ENCODE measurements at regions not wholly inside any gene's neighbourhood (a gene's known extent, or its start where the extent isn't known, plus 50 kb on each side); places are given as distances from the start of the nearest gene placed in this dataset.
"Not testable (repeated sequence)": the region's sequence is repeated elsewhere in the genome, so short reads cannot be mapped to it uniquely, and the experiment has no call there.

GRCh38 chr12:127822809-127823411, 444.1 kb upstream of the TMEM132C start:
- no peak for DNase-seq

GRCh38 chr12:127823801-127824200, 443.2 kb upstream of the TMEM132C start:
- no peak for DNase-seq

- no peak for DNase-seq
These were observed 437.5 kb upstream of the TMEM132C start for GRCh38 chr12:127829281-127830064.

GRCh38 chr12:127830065-127830460, 436.9 kb upstream of the TMEM132C start:
- DNase-seq: no peak

GRCh38 chr12:127830730-127831129, 436.2 kb upstream of the TMEM132C start:
- DNase-seq: no peak

DNA sequence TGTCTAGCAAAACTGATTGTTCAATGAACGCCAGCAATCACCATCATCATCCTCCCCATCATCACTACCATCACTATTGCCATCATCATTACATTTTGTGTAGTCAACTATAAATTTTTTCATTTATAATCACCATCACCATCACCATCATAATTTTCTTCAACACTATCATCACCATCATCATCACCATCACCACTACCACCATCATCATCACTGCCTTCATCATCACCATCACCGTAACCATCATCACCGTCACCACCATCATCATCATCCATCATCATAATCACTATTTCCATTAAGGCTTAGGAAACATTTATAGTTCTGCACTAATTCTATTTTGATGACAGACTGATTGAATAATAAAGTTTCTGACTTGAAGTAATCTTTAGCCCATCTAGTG, 434.8 kb upstream of the TMEM132C start:
- DNase-seq: no peak

- not testable (repeated sequence) for DNase-seq
These were observed 430.2 kb upstream of the TMEM132C start for GRCh38 chr12:127836802-127837201.

DNA sequence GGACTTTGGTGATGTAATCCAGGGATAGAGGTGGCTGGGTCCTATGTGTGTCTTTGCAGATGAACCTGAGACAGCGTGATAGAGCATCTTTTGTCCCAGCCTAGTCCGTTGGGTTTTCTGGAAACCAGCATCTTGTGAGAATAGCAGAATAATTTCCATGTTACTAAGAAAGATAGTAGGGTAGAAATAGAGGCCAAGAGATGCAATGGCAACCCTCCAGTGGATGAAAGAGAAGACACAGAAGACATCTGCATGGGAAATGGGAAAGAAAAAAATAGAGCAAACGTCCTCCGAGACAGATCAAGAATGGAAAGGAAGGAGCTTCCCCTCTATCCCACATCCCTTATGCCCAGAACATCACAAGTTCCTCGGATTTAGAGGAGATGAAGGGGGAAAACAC, 409.3 kb upstream of the TMEM132C start:
- DNase-seq: no peak

GRCh38 chr12:127860536-127860935, 406.4 kb upstream of the TMEM132C start:
- no peak for DNase-seq

DNA sequence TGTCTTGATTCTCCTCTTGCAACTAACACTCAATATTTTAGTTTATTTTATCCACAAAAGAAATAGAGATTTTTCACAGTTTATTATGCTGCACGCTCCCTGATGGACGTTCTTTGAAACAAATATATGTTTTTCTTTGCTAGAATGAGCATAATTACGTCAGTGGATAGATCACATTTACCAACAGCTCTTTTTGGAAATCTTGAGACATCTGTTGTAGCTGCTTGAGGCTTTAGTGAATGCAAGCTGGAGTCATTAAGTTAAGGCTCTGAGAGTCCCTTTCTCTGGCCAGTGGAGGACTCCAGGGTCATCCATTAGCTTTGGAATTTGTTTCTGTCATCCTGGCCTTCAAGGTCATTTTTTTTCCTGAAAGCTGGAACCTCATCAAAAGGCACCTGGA, 405.6 kb upstream of the TMEM132C start:
- DNase-seq: no peak

DNA sequence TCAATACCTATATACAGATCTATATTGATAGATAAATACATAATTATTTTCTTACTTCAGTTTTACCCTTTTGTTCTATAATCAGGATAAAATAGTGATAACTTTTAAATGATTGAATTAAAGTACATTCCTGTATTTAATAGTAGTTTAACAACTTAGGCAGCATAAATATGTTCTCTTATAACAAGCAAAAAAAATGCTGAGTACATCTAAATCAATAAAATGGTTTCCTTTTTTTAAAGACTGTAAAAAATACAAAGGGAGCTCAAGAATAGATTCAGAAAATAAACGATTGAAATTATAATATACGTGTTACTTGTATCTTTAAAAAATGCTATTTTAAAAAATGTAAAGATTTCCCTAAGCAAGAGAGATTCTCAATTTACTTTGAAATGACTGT, 393.7 kb upstream of the TMEM132C start:
- no peak for DNase-seq

- DNase-seq: no peak
These were observed 385.4 kb upstream of the TMEM132C start for GRCh38 chr12:127881371-127882140.

DNA sequence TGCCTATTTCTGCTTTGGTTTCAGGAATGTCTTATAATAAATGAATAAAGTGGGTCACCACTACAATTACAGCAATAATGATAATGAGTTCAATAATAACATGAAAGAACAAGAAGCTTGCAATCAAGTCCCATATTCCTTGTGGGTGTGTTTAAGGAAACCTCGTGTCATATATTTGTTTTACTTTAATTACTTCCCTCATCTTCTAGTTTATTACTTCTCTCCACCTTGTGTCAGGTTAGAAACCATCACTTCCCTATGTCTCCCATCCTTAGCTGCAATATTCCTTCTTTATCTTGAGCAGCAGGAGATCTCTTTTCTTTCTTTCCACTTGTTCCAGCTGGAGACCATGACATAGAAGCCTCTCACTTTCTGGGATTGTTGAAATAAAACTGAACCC, 384.0 kb upstream of the TMEM132C start:
- no peak for DNase-seq

DNA sequence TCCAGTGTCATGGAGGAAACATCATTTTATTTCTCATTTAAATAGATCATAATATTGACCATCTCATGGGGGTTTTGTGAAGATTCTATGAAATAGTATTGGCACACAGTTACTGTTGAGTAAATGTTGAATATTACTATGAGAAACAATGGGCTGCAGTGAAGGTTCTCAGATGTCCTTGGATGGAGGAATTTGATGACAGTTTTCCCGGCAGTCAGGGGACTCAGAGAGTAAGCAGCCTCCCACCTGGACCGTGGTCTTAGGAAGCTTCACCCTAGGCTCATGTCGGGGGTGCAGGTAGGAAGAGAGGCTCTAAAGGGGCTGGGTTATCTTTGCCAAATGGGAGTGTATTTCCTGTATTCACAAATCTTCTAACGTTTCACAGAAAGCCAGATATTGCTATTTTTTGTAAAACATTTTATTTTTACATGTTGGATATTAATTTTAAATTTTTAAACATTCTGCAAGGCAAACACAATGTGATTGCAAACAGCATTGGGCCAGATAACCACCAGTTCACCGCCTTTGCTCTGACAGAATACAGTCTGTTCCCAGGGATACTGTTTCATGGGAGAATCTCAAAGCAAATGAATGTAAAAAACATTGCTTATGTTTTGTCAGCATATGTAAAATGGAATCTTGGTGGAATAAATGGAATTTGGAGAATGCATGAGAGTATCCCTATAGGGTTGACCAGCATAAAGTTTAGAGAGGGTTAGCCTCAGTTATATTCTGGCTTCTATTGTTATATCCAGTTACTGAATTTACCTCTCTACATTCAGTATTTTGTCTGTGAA, 380.8 kb upstream of the TMEM132C start:
- no peak for DNase-seq

DNA sequence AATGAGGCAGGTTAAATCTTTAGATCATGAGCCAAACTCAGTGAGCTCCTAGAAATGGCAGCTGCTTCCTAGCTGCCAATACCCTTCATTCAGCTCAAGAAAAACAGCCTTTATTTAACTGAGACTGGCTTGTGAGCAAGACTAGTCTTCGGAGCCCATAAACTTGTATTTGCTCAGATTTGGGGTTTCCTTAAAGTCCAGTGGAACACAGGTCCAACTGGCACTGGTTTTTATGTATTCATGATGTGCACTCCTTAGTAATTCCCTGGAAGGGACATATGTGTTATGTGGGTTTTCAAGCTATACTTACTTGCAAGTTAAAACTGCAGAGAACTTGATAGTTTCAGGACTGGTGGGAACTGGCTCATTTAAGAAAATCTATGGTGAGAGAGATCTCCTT, 380.1 kb upstream of the TMEM132C start:
- DNase-seq: no peak

DNA sequence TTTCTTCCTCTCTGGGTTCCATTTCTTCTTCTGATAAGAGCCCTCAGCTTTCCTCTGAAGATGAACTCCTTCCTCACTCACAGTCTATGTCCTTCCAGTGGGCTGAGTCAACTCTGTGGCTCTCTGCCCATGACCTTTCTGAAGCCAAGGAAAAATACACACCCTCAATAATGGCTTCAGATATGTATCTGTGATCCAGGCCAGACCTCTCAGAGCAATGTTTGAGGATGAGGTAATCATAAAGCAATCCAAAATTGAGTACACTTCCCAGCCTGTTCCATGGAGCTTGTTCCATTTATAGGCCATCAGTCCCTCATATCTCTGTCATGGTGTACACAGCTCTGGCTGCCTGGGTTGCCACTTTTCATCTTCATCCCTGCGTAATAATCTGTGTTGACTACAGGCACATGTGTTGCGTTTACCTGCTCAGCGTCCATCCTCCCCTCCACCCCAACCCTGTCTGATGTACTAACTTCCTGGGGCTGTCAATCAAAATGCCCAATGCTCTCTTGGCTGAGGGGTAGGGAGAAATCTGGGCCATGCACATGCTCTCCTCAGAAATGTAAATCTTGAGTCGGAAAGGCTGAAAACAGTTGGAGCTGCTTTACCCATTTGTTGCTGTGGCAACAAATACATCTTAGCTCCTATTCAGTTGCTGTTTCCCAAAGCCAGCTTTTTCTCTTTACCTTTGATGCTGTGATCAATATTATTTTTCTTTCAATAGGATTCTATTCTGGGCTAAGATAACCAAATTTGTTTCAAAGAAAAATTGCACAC, 377.8 kb upstream of the TMEM132C start:
- DNase-seq: no peak

DNA sequence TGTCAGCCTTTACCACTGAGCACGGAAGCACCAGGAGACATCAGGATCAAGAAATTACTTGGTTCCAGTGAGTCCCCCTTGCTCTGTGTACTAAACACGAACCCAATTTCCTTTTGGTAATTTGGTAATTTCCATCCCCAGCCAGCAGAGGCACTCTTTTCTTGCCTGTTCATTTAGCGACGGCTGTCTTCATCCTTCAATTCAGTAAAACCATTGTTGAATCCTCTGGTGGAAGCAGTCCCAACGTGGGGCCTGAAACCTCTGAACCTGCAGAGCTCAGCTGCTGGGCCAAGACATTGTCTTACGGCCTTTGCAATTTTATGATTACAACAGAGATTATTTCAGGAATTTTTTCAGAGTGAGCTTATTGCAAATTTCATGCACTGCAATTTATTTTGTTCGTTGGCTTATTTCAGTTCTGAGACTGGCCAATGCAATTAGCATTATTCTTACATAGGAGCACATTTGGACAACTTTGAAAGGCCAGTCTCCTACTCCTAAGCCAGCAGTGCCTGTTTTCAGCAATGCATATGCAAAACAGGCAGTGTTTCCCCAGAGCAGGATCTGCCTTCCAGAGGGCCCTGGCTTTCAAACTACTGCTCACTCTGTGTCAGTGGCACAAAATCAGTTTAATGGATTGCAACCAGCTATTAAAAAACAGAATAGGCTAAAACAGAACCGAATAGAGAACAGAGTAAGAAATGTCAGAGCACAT, 372.9 kb upstream of the TMEM132C start:
- no peak for DNase-seq

- DNase-seq: no peak
These were observed 370.3 kb upstream of the TMEM132C start for GRCh38 chr12:127896661-127897060.

- no peak for DNase-seq
These were observed 368.4 kb upstream of the TMEM132C start for GRCh38 chr12:127898616-127899015.

GRCh38 chr12:127899971-127900370, 367.0 kb upstream of the TMEM132C start:
- DNase-seq: no peak

DNA sequence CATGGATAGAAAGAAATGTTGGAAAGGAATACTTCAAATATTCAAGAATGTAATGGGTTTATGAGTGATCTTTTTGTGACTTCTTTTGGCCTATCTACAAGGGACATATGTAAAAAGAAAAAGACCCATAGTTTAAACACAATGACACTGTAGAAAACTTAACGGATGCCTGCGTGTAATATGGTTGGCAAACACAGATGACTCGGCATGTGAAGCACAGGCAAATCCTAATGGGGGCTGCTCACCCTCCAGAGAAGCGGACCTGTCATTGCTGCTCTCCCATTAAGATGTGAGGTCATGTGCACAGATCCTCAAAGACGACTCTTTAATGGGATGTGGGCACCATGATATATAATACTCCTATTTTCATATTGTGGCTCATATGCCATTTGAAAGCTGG, 366.6 kb upstream of the TMEM132C start:
- no peak for DNase-seq

DNA sequence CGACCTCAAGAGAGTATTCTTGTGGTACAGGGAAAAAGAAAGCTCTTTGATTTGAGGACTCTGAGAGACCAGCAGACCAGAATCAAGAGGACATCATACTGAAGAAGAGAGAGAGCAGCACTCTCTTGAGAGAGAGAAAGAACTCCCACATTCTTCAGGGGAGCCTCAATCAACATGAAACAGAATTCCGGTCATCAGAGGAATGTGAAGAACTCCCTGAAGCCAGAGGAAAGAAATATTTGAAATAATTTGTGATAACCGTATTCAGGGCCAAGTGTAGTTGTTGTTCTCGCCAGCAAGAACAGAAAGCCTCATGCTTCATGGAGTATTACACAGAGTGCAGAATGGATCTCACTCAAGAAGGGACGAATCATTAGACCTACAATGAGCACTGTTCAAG, 363.8 kb upstream of the TMEM132C start:
- DNase-seq: no peak

Measured in GOT3 (cell line).